ENCODE measurements at regions not wholly inside any gene's neighbourhood (a gene's known extent, or its start where the extent isn't known, plus 50 kb on each side); places are given as distances from the start of the nearest gene placed in this dataset.

DNA sequence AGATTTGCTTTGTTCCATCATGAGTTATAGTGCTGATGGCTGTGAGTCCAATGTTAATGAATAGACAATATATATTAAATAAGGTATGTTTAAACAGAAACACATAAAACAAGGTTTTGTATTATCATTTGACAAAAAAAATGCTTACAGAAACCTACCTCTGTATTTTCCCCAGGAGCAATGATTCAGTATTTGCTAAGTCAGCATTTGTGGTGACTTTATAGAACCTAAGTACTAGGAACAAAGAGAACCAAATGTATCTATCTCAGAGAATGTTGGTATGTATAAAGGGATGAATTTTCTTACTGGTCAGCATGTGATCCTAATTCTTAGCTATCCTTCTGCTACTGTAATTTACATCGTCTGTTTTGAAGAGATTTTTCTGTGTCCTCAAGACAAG is 421.5 kb upstream of the SEL1L start:
- TF ChIP-seq, protein P1, sequence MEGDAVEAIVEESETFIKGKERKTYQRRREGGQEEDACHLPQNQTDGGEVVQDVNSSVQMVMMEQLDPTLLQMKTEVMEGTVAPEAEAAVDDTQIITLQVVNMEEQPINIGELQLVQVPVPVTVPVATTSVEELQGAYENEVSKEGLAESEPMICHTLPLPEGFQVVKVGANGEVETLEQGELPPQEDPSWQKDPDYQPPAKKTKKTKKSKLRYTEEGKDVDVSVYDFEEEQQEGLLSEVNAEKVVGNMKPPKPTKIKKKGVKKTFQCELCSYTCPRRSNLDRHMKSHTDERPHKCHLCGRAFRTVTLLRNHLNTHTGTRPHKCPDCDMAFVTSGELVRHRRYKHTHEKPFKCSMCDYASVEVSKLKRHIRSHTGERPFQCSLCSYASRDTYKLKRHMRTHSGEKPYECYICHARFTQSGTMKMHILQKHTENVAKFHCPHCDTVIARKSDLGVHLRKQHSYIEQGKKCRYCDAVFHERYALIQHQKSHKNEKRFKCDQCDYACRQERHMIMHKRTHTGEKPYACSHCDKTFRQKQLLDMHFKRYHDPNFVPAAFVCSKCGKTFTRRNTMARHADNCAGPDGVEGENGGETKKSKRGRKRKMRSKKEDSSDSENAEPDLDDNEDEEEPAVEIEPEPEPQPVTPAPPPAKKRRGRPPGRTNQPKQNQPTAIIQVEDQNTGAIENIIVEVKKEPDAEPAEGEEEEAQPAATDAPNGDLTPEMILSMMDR (IDR thresholded peaks at IDR 0.05): no peak
- no peak for TF ChIP-seq POLR2A (IDR thresholded peaks at IDR 0.05)
